NCI-H2171 (cell line): ENCODE measurements at regions not wholly inside any gene's neighbourhood (a gene's known extent, or its start where the extent isn't known, plus 50 kb on each side); places are given as distances from the start of the nearest gene placed in this dataset.
"Not testable (repeated sequence)": the region's sequence is repeated elsewhere in the genome, so short reads cannot be mapped to it uniquely, and the experiment has no call there.

ENCODE experiments used
- DNase-seq: peaks from one replicate; lab custom pipeline; 2025; lab: John Stamatoyannopoulos, UW

- DNase-seq = not testable (repeated sequence)
These were observed 313.2 kb downstream of the UBE2NL start for GRCh38 chrX:144197057-144197456.

- not testable (repeated sequence) for DNase-seq
These were observed 318.9 kb downstream of the UBE2NL start for GRCh38 chrX:144202726-144203125.

- DNase-seq = not testable (repeated sequence)
These were observed 324.6 kb downstream of the UBE2NL start for GRCh38 chrX:144208360-144209024.

- DNase-seq = no peak
These were observed 330.8 kb downstream of the UBE2NL start for GRCh38 chrX:144214651-144215050.

- no peak for DNase-seq
These were observed 335.2 kb downstream of the UBE2NL start for GRCh38 chrX:144219035-144219434.

- DNase-seq = not testable (repeated sequence)
These were observed 347.4 kb downstream of the UBE2NL start for GRCh38 chrX:144231116-144231785.

- no peak for DNase-seq
These were observed 369.5 kb downstream of the UBE2NL start for GRCh38 chrX:144253356-144253755.

GRCh38 chrX:144259054-144259453 is 375.2 kb downstream of the UBE2NL start:
- DNase-seq = no peak

GRCh38 chrX:144265641-144266040 is 381.8 kb downstream of the UBE2NL start:
- DNase-seq = no peak

- peak; percentile 11 for DNase-seq
These were observed 391.5 kb downstream of the UBE2NL start for GRCh38 chrX:144275367-144275766.

GRCh38 chrX:144275843-144276242 is 392.0 kb downstream of the UBE2NL start:
- DNase-seq = no peak

- DNase-seq = no peak
These were observed 409.4 kb downstream of the UBE2NL start for GRCh38 chrX:144293229-144293628.

- no peak for DNase-seq
These were observed 412.1 kb downstream of the UBE2NL start for GRCh38 chrX:144295921-144296320.

- no peak for DNase-seq
These were observed 413.4 kb downstream of the UBE2NL start for GRCh38 chrX:144297221-144297620.

- no peak for DNase-seq
These were observed 443.6 kb downstream of the UBE2NL start for GRCh38 chrX:144327495-144327894.

GRCh38 chrX:144333429-144333828 is 449.6 kb downstream of the UBE2NL start:
- no peak for DNase-seq

- no peak for DNase-seq
These were observed 450.7 kb downstream of the UBE2NL start for GRCh38 chrX:144334577-144334976.

- no peak for DNase-seq
These were observed 451.5 kb downstream of the UBE2NL start for GRCh38 chrX:144335402-144335801.

- DNase-seq = no peak
These were observed 495.3 kb downstream of the UBE2NL start for GRCh38 chrX:144379156-144379555.

GRCh38 chrX:144388738-144389137 is 504.9 kb downstream of the UBE2NL start:
- no peak for DNase-seq
